Left cardiac atrium (tissue), 4 donors: ENCODE measurements at regions not wholly inside any gene's neighbourhood (a gene's known extent, or its start where the extent isn't known, plus 50 kb on each side); places are given as distances from the start of the nearest gene placed in this dataset.
A peak's percentile ranks its signal among the peaks of the same experiment; 100 is the strongest.
"Not testable (repeated sequence)": the region's sequence is repeated elsewhere in the genome, so short reads cannot be mapped to it uniquely, and the experiment has no call there.

Source experiments
- ATAC-seq, 2 donors: fragments of 200-7000 bp; cut with Tn5 transposase; one replicate each; pipeline ENCODE4 v1.9.1; 2020; ENCODE audit warnings: mild to moderate bottlenecking in 2 of 2, moderate library complexity in 2 of 2
- DNase-seq: peaks from one replicate; pipeline ENCODE4 v3.0.0-alpha.2; 2020
- intact Hi-C, 2 donors: fragments of 100-400 bp; cut with DNase I; formaldehyde crosslinking; loops; one replicate each; pipeline versions ENCODE4 v1.14.1 to v1.15.1; 2022 to 2023
- donor health status: DM: no; HTN: yes; CAD: no.
- donor health status: DM: no; HTN: yes; CAD: no; lungs with severe emphysema.
- donor health status: DM: yes; HTN: yes; CAD: no.
- donor health status: Dilated cardiomyopathy.

DNA sequence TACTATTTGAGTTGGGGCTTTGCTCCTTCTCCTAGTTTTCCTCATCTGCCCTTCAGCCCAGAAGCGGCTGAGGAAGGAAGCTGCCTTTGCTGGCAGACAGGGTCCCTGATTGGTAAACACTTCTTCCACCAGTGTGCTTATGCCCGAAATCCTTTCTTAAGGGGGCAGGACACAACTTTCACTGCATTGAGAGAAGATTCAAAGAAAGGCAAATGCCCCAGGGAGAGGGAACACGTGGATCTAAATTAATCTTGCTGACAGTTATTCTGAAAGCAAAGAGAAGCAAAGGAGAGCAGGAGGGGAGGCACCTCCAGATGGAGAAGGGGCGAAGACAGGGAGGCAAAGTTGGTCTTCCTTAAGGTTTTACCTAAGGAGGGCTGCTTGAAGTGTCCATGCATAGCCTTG, 92.1 kb upstream of the EFEMP1 start:
- intact Hi-C loops: no loop called here

DNA sequence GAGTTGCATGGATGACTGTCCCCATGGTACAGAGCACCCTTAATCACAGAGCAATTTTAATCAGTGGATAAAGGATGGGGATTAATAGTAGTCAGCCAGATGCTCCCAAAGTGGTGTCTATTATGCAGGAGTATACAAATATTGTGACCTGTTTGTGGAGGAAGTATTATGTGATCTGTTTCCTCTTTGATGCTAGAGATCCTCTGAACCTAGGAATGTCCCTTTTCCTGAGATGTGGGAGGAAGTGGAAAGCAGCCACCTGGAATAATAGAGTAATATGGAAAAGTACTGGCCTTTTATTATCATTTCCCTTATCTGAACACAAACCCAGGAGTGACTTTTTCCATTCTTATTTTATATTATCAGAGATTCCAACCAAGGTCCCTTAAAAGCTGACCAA, 94.2 kb upstream of the EFEMP1 start:
- ATAC-seq: no peak
- intact Hi-C loops: no loop called here

More for the DNA sequence above, 92.1 kb upstream of the EFEMP1 start:
- DNase-seq (no peak), ATAC-seq (peak in 1 of 2 donors; percentile 27)

DNA sequence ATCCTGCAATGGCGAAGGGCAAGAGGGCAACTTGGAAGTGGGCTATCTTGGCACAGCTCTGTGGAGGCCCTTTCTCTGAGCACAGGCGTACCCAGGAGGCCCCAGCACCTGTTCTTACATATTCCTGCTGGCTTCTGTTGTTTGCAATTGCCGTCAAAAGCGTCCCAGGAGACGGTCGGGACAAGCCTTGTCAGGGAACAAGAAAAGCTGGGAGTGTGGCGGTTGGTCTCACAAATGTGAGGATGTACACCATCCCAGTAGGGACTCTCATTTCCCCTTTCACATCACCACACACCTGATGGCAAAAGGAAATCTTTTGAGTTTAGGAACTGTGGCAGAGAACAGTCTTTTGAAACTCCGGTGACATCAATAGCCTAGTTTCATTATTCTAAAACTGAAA, 94.7 kb upstream of the EFEMP1 start:
- DNase-seq (no peak), ATAC-seq (no peak)
- intact Hi-C loops: no loop called here

More for the DNA sequence above, 94.2 kb upstream of the EFEMP1 start:
- DNase-seq: no peak

DNA sequence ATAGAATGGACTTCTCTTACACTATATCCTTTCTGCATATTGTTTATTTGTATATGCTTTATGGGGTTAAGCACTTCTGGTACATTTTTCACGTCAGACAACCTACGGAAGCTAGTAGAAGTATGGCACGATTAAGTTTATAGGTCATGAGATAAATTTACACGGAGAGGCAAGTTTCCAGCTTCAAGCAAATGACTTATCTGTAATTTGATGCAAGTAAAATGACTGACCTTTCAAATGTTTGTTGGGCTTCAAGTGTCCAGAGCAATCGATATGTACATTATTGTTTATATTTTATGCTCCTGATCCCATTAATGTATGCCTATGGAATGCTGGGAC, 97.5 kb upstream of the EFEMP1 start:
- ATAC-seq (no peak), DNase-seq (no peak)
- intact Hi-C loops: no loop called here

DNA sequence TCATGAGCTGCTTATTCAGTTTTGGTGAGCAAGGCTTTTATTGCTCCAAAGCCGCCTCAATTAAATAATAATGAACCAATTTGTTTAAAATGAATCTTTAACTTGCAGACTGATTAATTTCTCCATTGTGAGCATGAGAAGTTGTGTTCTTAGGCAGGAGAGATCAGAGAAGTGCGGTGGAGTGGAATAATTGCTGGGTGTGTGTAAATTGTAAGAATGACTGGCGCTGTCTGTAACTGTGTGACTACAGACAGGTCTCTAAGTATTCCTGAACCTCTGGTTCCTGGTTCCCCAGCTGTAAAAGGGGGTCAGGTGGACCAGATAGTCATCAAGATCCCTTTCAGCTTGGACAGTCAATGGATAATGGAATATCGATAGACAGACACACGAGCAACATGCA, 98.0 kb upstream of the EFEMP1 start:
- ATAC-seq (no peak), DNase-seq (no peak)
- intact Hi-C loops: no loop called here

DNA sequence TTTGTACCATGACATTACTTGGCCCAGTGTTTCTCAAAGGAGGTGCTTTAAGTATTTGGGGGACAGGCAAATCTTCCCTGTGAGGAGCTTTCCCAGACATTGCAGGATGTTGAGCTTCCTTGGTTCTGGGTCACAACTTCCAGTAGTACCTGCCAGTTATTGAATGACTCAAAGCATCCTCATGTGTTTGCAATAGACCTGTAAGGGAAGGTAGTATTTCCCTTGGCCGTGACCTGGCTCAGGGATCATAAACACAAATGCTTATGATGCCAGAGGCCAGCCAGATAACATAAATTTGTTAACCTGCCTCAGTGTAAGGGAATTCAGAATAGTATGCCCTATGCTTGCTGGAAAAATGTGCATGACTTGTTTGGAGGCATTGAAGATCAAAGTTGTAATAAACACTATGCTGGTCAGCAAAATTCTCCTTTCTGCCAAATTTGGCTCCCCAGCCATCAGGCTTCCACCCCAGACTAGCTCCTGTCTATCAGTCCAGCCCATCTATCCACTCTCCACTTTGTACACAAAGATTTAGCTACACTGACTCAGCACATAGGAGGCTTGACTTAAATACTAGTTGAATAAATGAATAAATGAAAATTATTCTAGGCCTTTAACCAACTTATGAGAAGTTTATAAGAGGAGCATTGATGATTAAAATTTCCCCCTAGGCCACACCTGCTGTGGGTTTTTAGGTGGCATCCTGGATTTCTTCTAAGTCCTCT, 102.0 kb upstream of the EFEMP1 start:
- DNase-seq (no peak), ATAC-seq (no peak)
- intact Hi-C loops: no loop called here

DNA sequence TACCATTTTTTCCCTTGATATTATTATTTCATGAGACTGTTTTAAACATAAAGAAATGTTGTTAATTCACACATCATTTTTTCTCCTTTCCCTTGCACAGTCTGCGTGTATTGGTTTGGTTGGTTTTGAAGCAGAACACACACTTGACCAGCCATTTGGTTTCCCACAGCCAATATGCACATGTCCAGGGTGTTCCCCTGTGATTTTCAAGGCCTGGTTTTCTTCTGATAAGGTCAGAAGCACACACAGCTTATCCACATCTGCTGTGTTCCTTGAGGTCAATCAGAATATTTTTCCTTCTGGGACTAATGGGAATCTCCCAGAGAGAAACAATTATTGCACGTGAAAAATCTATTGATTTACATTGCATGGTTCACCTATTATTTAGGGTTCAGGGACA, 103.2 kb upstream of the EFEMP1 start:
- DNase-seq: no peak
- intact Hi-C loops: no loop called here
- no peak for ATAC-seq

DNA sequence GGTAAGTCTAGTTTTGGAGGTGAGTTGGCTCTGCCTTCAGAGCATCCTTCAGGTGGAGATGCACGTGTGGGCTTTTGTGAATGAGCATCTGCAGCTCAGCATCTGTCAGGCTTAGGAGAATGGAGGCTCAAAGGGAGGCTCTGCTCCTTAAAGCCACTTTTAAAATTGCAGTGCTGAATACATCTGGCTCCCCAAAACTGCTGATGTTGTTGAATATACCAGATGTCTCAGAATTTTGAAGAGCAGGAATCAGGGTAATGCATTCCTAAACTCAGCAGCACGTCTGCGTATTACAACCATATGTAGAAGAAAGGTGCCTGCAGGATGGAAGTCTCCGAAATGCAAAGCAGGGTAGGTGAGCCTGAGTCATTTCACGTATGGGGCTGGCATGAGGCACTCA, 106.5 kb upstream of the EFEMP1 start:
- ATAC-seq (no peak), DNase-seq (no peak)
- intact Hi-C loops: no loop called here

DNA sequence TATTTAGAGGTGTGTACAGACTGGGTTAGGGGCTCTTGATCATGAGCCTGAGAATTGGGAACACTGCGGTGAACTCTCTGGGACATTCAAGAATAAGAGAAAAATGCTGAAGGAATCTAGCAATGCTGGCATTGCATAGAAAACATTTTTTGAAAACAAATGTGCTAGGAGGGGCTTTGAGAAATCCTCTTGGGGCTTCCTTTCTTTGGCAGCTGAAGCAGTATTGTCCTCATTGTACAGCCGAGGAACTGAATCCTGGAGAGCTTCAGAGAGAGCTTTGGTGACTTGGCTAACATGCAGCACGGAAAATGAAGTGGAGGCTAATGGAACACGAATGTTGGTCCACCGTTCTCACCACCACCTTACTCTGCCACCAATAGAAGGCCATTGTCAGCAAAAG, 107.3 kb upstream of the EFEMP1 start:
- intact Hi-C loops: no loop called here
- ATAC-seq (no peak), DNase-seq (no peak)

DNA sequence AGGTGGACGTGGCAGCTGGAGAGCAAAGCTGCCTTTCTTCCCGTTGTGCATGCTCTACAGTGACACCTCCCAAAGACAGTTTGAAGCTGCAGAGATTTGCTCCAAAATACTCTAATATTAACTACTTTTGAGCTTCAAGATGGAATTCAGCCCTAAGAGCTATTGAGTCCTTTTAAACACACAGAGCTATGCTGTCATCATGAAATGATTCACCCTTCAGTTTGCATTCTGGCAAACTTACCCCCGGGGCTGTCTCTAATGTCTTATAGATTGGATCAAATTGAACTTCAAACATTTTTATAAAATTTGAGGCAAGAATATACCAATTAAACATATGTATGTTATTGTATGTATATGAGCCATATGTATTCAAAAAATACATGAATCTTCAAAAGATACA, 110.7 kb upstream of the EFEMP1 start:
- ATAC-seq: no peak
- intact Hi-C loops: no loop called here
- no peak for DNase-seq

DNA sequence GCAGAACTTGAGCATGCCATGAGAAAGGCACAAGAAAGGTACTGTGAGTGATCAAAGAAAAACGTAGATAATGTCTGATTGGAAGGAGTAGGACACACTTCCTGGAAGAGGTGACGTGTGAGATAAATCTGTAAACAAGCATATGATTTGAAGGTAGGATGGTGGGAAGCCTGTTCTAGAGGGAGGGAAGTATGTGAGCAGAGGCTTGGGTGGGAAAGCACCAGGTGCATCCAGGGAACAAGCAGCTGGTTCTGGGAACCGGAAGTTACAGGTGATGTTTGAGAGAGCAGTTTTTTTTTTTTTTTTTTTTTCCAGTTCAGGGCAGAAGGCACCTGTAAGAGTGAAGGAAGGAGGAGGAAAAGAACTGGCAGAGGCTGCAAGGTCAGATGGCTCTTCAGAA, 116.6 kb upstream of the EFEMP1 start:
- DNase-seq (no peak), ATAC-seq (no peak)
- intact Hi-C loops: no loop called here

DNA sequence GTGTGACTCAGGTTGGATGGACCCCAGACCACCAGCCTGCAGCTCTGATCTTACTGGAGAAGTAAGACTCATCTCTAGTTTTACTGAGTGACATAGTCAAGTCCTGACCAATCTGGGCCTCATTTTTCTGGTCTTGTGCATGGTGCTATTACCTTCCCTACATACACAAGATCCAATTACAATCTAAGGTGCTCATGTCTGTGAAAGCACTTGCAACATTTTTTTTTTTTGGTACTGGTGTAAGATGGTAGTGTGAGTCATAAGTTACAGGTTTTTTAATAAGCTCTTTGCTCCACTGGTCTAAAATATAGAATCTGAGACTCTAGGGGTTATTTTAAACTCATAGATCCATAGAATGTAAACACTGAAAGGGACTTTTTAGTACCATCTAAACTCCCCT, 117.3 kb upstream of the EFEMP1 start:
- intact Hi-C loops: no loop called here
- no peak for ATAC-seq
- DNase-seq: no peak

DNA sequence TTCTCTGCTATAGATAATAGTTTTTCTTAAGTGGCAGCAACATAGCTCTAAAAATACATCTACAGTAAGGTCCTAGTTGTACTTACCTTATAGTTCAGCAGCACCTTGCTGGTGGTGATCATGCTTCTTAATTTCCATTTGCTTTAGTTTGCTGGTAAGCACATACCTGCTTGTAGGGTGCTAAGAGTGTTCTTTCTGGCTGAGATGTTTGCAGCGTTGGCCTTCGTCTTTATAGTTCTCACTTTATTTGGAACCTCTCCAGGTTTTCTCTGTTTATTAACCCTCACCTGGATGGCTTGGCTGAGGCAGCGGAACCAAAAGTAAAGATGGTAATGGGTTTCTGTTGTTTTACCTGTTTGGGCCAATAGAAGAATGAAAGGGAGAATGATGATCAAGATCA, 123.6 kb upstream of the EFEMP1 start:
- intact Hi-C loops: no loop called here
- no peak for DNase-seq
- ATAC-seq: no peak

DNA sequence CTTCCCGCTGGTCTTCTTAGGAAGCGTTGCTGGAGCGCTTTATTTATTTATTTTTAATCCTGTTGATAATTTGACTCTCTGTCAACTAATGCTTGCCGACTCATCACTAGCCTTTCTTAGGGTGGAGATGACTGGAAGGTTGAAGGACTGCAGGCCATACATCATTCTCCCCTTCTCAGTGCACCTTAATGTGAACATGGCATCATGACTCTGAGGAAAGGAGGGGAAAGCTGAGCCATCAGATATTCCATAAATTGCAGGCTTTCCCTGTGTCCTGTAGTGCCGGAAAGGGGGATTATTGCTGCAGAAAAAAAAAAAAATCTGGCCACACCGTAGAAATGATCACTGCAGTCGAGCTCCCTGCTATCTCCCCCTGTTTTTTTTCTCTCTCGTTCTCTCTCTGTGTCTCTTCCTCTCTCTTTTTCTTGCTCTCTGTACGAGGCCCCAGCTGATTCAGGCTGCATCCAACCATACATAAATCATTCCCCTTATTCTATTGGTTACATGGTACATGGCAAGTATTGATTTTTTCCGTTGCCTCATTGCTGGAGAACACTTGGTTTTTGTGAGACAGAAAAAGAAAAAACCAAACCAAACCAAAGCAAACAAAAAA, 125.8 kb upstream of the EFEMP1 start:
- ATAC-seq (no peak), DNase-seq (no peak)
- intact Hi-C loops: no loop called here

DNA sequence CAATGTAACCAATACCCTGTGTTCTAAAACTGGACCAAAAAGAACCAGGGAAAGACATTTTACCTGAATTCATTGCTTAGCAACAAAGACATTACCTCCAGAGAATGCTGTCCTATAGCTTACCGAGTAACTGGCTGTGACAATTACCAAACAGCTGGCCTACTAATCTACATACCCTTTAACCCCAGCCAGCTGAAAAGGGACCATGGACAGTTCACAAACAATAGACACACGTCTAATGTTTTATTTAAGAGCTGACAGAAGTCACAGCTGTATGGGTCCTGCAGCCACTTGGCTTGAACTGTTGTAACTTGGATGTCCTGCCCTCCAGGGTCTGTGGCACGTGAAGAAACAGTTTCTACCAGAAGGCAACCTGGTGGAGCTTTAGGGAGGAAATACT, 130.1 kb upstream of the EFEMP1 start:
- ATAC-seq (no peak), DNase-seq (no peak)
- intact Hi-C loops: no loop called here

DNA sequence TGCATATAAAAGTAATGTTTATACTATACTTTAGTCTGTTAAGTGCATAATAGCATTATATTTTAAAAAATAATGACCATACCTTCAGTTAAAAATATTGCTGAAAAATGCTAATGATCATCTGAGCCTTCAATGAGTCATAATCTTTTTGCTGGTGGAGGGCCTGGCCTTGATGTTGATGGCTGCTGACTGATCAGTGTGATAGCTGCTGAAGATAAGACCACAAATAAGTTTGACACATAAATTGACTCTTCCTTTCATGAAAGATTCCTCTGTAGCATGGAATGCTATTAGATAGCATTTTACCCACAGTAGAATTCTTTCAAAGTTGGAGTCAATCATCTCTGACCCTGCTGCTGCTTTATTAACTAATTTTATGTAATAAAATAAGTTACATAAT, 128.4 kb upstream of the CCDC85A start:
- no peak for DNase-seq
- no peak for ATAC-seq
- intact Hi-C loops: no loop called here

DNA sequence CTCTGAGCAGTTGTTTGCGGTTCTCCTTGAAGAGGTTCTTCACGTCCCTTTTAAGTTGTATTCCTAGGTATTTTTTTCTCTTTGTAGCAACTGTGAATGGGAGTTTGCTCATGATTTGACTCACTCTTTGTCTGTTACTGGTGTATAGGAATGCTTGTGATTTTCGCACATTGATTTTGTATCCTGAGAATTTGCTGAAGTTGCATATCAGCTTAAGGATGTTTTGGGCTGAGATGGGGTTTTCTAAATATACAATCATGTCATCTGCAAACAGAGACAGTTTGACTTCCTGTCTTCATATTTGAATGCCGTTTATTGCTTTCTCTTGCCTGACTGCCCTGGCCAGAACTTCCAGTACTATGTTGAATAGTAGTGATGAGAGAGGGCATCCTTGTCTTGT, 122.5 kb upstream of the CCDC85A start:
- intact Hi-C loops, ATAC-seq, DNase-seq: not testable (repeated sequence)

DNA sequence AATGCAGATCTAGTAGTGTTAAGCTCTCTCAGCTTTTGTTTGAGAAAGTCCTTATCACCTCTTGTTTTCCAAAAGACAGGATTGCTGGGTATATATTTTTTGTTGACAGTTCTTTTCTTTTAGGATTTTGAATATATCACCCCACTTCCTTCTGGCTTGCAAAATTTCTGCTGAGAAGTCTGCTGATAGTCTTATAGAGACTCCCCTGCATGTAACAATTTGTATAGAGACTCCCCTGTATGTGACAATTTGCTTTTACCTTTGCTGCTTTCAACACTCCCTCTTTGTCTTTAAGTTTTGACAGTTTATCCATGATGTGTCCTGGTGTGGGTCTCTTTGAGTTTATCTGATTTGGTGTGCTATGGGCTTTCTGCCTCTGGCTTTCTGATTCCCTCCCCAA, 115.0 kb upstream of the CCDC85A start:
- ATAC-seq: no peak
- intact Hi-C loops: no loop called here
- DNase-seq: no peak

DNA sequence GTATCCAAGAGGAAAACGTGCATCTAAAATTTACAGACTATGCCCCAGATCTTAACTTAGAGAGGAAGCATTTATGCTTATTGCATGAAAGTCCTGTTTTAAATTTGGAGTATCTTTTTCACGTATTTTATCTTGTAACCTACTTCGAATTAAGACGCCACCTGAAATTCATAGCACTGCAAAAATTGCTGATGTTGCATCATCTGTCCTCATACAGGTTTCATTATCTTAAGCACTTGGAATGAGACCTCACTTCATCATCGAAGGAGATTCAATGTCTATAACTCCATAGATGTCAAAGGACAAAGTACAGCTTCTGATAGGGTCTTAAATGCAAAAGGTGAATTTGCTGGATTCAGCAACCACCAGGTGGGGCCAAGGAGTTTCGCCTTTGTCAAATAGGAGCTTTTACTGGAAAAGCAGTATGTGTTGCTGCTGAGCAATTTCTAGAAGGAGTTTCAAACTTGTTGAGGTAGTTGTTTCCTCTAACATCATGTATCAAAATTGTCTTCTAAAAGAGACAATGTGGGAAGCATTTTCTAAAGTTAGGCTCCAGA, 106.4 kb upstream of the CCDC85A start:
- intact Hi-C loops: no loop called here
- ATAC-seq (no peak), DNase-seq (no peak)

DNA sequence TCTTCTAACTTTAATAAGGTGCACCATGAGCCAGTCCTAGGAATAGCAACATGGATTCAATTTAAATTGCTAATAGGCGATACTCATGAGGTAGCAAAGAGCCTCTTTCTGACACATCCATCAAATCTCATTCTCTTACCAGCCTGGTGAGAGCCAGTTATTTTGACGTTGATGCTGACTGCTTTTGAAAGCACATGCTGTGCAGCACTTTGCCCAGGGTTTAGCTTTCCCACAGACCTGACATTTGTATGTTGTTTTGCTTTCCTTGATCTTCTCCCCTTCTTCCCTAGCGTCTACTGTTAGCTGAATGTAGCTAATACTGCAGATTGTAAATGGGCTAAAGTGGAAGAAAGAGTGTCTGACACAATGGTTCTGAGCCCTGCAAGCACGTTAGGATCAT, 101.1 kb upstream of the CCDC85A start:
- no peak for ATAC-seq
- no peak for DNase-seq
- intact Hi-C loops: no loop called here
